ENCODE measurements at regions not wholly inside any gene's neighbourhood (a gene's known extent, or its start where the extent isn't known, plus 50 kb on each side); places are given as distances from the start of the nearest gene placed in this dataset.

DNA sequence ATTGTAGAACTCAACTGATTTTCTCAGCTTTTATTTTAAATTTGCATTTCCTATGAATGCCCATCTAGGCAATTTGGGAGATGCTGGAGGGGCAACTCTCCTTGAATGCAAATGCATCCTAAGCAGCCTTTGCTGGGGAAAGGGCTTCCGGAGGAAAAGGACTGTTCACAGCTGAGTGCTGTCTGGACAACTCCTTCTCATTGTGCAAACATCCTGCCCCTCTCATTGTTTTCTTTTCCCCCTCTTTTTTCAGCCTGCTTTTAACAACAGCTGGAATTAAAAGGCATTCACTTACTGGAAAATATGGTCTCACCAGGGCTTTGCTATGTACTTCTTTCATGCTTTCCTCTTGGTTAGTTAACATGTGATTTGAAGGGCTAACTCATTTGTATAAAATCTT is 397.8 kb downstream of the FUT8 start:
- no peak for ATAC-seq (ENCODE audit: low read depth in 2 of 2)
- Mint-ChIP-seq H3K27ac (peak overlapping the region in 1 of 3 donors; percentile 20), H3K9me3 (peaks cover 0 to 2% (median 0%) of the 10 kb centered on the region in 7 donors)

DNA sequence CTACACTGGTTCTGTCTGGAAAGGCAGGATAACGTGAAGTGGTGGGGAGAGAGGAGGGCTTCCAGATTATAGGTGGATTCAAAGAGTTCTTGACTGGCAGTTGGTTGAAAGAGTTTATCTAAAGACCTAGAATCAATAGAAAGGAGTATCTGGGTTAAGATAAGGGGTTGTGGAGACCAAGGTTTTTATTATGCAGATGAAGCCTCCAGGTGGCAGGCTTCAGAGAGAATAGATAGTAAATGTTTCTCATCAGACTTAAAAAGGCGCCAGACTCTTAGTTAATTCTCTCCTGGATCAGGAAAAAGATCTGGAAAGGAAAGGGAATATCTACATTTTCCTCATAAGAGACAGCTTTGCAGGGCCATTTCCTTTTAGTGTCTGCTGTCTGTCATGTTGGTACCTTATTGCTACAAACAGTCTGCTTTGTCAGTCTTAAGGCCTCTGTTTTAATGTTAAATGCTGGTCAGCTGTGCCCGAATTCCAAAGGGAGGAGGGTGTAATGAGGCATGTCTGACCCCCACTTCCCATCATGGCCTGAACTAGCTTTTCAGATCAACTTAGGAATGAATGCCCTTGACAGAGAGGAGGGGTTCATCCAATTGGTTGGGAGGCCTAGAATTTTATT is 401.3 kb downstream of the FUT8 start:
- no peaks in the 10 kb centered on the region for H3K36me3 ChIP-seq (ENCODE audit: control insufficient read depth, insufficient read depth, low read length)
- peaks cover 0 to 2% (median 0%) of the 10 kb centered on the region in 7 donors for H3K9me3 Mint-ChIP-seq
- ATAC-seq (ENCODE audit: low read depth in 2 of 2) (no peak), DNase-seq (no peak)
- peaks cover 0 to 5% of the 10 kb centered on the region in 2 experiments for H3K9me3 ChIP-seq (ENCODE audit: control insufficient read depth in 2 of 2, low read length in 2 of 2)
- peaks cover 4 to 8% (median 4%) of the 10 kb centered on the region in 4 donors for H3K4me1 Mint-ChIP-seq
- peak overlapping the region in 2 of 3 donors; percentile 3 to 84 for H3K27ac Mint-ChIP-seq
- H3K4me3 ChIP-seq (ENCODE audit: low read depth, low read length), result no peak overlapping the region
- no peaks in the 10 kb centered on the region for H3K4me1 ChIP-seq (ENCODE audit: control insufficient read depth, insufficient read depth, low read length, poor library complexity, severe bottlenecking)
- no peak overlapping the region for H3K27ac ChIP-seq (ENCODE audit: insufficient read depth, low read length, poor library complexity, severe bottlenecking)
- H3K27me3 ChIP-seq (ENCODE audit: control insufficient read depth, insufficient read depth, low read length), result no peaks in the 10 kb centered on the region
- H3K36me3 Mint-ChIP-seq, result no peaks in the 10 kb centered on the region
- H3K4me3 Mint-ChIP-seq, result no peak overlapping the region
- no peaks in the 10 kb centered on the region for H3K27me3 Mint-ChIP-seq

More for the DNA sequence above, 397.8 kb downstream of the FUT8 start:
- H3K4me1 ChIP-seq (ENCODE audit: control insufficient read depth, insufficient read depth, low read length, poor library complexity, severe bottlenecking), result no peaks in the 10 kb centered on the region
- Mint-ChIP-seq H3K4me3 (no peak overlapping the region), H3K27me3 (no peaks in the 10 kb centered on the region), H3K36me3 (no peaks in the 10 kb centered on the region), H3K4me1 (peaks cover 4 to 8% (median 4%) of the 10 kb centered on the region in 4 donors)
- no peak overlapping the region for H3K27ac ChIP-seq (ENCODE audit: insufficient read depth, low read length, poor library complexity, severe bottlenecking)
- DNase-seq, result no peak
- H3K36me3 ChIP-seq (ENCODE audit: control insufficient read depth, insufficient read depth, low read length), result no peaks in the 10 kb centered on the region
- H3K27me3 ChIP-seq (ENCODE audit: control insufficient read depth, insufficient read depth, low read length), result no peaks in the 10 kb centered on the region
- H3K4me3 ChIP-seq (ENCODE audit: low read depth, low read length), result no peak overlapping the region
- peaks cover 7 to 17% of the 10 kb centered on the region in 2 experiments for H3K9me3 ChIP-seq (ENCODE audit: control insufficient read depth in 2 of 2, low read length in 2 of 2)

DNA sequence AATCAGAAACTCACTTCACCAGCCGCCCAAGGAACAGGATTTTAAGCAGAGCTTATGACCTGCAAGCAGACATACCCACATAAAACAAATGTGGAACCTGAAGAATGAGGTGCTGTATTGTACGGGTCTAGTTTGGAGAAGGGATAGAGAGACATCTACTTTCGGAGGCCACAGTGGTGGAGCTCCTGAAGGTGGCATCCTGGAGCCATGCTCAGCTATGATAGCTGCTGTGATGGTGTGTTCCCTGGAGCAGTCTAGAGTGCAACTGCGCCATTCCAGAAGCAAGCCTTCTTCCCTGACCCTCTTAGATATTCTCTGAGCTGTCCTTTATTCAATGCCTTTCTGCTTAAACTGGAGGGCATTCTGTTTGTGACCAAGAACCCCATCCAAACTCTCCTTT is 402.6 kb downstream of the FUT8 start:
- Histone ChIP-seq H3K4me3 (ENCODE audit: low read depth, low read length) (no peak overlapping the region), H3K4me1 (ENCODE audit: control insufficient read depth, insufficient read depth, low read length, poor library complexity, severe bottlenecking) (no peaks in the 10 kb centered on the region), H3K27me3 (ENCODE audit: control insufficient read depth, insufficient read depth, low read length) (no peaks in the 10 kb centered on the region), H3K9me3 (ENCODE audit: control insufficient read depth in 2 of 2, low read length in 2 of 2) (no peaks in the 10 kb centered on the region), H3K36me3 (ENCODE audit: control insufficient read depth, insufficient read depth, low read length) (no peaks in the 10 kb centered on the region), H3K27ac (ENCODE audit: insufficient read depth, low read length, poor library complexity, severe bottlenecking) (no peak overlapping the region)
- Mint-ChIP-seq H3K9me3 (peaks cover 0 to 1% (median 0%) of the 10 kb centered on the region in 7 donors), H3K27me3 (no peaks in the 10 kb centered on the region), H3K27ac (no peak overlapping the region), H3K4me3 (no peak overlapping the region), H3K4me1 (peaks cover 4 to 8% (median 4%) of the 10 kb centered on the region in 4 donors), H3K36me3 (no peaks in the 10 kb centered on the region)
- DNase-seq (peak in 1 of 3 donors; percentile 14), ATAC-seq (ENCODE audit: low read depth in 2 of 2) (peak in 1 of 2 donors; percentile 31)

DNA sequence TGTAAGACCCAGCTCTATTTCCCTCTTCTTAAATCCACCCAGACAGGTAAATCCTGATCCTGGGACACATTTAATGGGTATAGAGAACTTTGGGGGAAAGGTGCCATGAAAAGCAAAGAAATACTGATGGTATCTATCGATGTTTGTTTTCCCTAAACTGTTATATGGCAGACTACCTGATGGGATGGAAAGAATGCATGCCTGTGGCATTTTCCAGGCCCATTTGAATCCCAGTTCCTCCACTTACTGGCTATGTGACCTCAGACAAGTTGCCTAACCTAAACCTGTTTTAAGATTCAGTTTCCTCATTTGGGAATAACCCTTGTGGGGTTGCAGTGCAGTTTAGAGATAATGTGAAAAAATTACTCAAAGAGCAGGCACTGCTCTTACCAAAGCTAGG is 404.5 kb downstream of the FUT8 start:
- no peaks in the 10 kb centered on the region for H3K4me1 ChIP-seq (ENCODE audit: control insufficient read depth, insufficient read depth, low read length, poor library complexity, severe bottlenecking)
- no peak overlapping the region for H3K4me3 ChIP-seq (ENCODE audit: low read depth, low read length)
- Mint-ChIP-seq H3K4me3 (no peak overlapping the region), H3K4me1 (peaks cover 4 to 8% (median 4%) of the 10 kb centered on the region in 4 donors), H3K27me3 (no peaks in the 10 kb centered on the region), H3K36me3 (no peaks in the 10 kb centered on the region), H3K27ac (no peak overlapping the region), H3K9me3 (no peaks in the 10 kb centered on the region)
- H3K9me3 ChIP-seq (ENCODE audit: control insufficient read depth in 2 of 2, low read length in 2 of 2), result no peaks in the 10 kb centered on the region
- ATAC-seq (ENCODE audit: low read depth in 2 of 2) (no peak), DNase-seq (no peak)
- H3K27me3 ChIP-seq (ENCODE audit: control insufficient read depth, insufficient read depth, low read length), result no peaks in the 10 kb centered on the region
- H3K36me3 ChIP-seq (ENCODE audit: control insufficient read depth, insufficient read depth, low read length), result no peaks in the 10 kb centered on the region
- no peak overlapping the region for H3K27ac ChIP-seq (ENCODE audit: insufficient read depth, low read length, poor library complexity, severe bottlenecking)

DNA sequence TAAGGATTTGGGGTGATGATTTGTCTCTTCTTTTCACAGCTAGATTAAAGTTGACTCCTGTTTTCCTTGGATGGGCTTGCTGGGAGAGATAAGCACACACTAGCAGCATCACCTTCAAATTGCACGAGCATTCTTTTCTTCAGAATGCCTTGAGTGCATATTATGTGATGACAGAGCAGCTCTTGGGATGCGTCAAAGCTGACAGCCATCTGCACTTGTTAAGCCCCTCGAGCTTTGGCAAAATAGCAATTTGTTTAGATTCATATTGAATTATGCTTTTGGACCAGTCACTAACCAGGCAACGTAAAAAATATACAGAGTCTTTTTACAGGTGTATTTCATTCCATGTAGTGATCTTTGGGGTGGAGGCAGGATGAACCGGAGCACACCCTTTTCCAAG is 407.0 kb downstream of the FUT8 start:
- Mint-ChIP-seq H3K36me3 (no peaks in the 10 kb centered on the region), H3K4me3 (no peak overlapping the region), H3K9me3 (no peaks in the 10 kb centered on the region), H3K27me3 (no peaks in the 10 kb centered on the region), H3K4me1 (peaks cover 2 to 5% (median 3%) of the 10 kb centered on the region in 4 donors), H3K27ac (no peak overlapping the region)
- Histone ChIP-seq H3K36me3 (ENCODE audit: control insufficient read depth, insufficient read depth, low read length) (no peaks in the 10 kb centered on the region), H3K4me3 (ENCODE audit: low read depth, low read length) (no peak overlapping the region), H3K9me3 (ENCODE audit: control insufficient read depth in 2 of 2, low read length in 2 of 2) (no peaks in the 10 kb centered on the region), H3K27me3 (ENCODE audit: control insufficient read depth, insufficient read depth, low read length) (no peaks in the 10 kb centered on the region), H3K27ac (ENCODE audit: insufficient read depth, low read length, poor library complexity, severe bottlenecking) (no peak overlapping the region), H3K4me1 (ENCODE audit: control insufficient read depth, insufficient read depth, low read length, poor library complexity, severe bottlenecking) (peaks cover 3% of the 10 kb centered on the region)
- ATAC-seq (ENCODE audit: low read depth in 2 of 2) (no peak), DNase-seq (no peak)

DNA sequence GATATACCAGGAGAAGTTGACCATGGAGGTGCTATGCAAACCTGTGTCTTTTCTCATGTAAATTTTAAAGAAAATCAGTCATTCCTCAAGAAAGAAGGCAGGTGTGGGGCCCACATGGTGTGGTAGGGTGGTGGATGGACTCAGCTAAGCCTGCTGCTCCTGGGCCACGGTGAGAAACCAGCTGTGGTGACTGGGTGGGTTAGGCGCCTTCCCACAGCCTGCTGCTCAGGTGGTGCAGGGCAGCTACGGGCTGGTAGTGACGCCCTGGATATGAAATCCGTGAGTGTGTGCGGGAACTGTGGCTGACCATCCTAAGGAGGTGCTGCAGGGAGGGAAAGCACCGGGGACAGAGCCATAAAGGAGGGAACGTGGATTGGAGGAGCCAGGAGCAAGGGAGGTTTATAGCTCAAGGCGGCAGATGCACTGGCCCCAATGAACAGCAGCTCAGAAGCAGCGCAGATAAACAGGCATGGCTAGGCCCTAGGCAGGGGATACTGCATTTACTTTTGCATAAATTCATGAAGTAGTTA is 408.8 kb downstream of the FUT8 start:
- no peak for ATAC-seq (ENCODE audit: low read depth in 2 of 2)
- H3K27me3 ChIP-seq (ENCODE audit: control insufficient read depth, insufficient read depth, low read length), result no peaks in the 10 kb centered on the region

DNA sequence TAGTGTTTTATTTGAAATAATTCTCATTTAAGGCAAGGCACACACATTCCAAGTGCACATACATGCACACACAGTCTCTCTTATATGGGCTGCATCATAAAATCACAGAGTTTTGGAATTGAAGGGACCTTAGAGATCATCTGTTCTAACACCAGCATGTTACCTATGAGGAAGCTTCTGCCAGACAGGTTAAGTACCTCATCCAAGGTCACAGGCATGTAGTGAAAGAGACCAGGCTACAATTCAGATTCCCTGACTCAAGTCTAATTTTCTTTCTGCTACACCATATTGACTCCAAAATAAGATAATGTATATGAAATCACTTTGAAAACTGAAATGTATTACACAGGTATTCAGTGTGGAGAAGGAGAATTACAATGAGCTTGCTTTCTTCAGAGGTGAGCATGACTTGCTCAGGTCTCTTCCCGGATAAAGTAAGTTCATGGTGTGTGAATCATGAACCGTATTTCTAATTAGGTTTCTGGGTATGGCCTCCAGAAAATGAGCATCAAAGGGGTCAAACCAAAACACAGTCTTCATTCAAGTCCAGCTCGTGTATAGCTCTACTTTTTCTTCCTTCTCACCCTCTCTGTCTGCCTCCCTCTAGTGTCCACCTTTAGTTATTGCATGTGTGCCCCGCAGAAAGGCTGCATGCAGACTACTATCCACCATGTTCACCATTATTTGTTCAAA is 411.9 kb downstream of the FUT8 start:
- Mint-ChIP-seq H3K27me3 (no peaks in the 10 kb centered on the region), H3K4me3 (no peak overlapping the region), H3K9me3 (peaks cover 0 to 2% (median 0%) of the 10 kb centered on the region in 7 donors), H3K36me3 (no peaks in the 10 kb centered on the region), H3K27ac (peak overlapping the region in 1 of 3 donors; percentile 11), H3K4me1 (peaks cover 6 to 23% (median 18%) of the 10 kb centered on the region in 4 donors)
- Histone ChIP-seq H3K36me3 (ENCODE audit: control insufficient read depth, insufficient read depth, low read length) (no peaks in the 10 kb centered on the region), H3K4me1 (ENCODE audit: control insufficient read depth, insufficient read depth, low read length, poor library complexity, severe bottlenecking) (peaks cover 7% of the 10 kb centered on the region), H3K4me3 (ENCODE audit: low read depth, low read length) (peak overlapping the region; percentile 15), H3K9me3 (ENCODE audit: control insufficient read depth in 2 of 2, low read length in 2 of 2) (no peaks in the 10 kb centered on the region), H3K27ac (ENCODE audit: insufficient read depth, low read length, poor library complexity, severe bottlenecking) (no peak overlapping the region), H3K27me3 (ENCODE audit: control insufficient read depth, insufficient read depth, low read length) (no peaks in the 10 kb centered on the region)
- peak; percentile 39 to 87 (median 68) for DNase-seq
- peak; percentile 91 for ATAC-seq (ENCODE audit: low read depth in 2 of 2)

More for the DNA sequence above, 408.8 kb downstream of the FUT8 start:
- Mint-ChIP-seq H3K27me3 (no peaks in the 10 kb centered on the region), H3K4me3 (no peak overlapping the region), H3K27ac (no peak overlapping the region), H3K36me3 (no peaks in the 10 kb centered on the region), H3K9me3 (no peaks in the 10 kb centered on the region), H3K4me1 (peaks cover 6 to 14% (median 9%) of the 10 kb centered on the region in 4 donors)
- Histone ChIP-seq H3K27ac (ENCODE audit: insufficient read depth, low read length, poor library complexity, severe bottlenecking) (no peak overlapping the region), H3K4me3 (ENCODE audit: low read depth, low read length) (no peak overlapping the region), H3K9me3 (ENCODE audit: control insufficient read depth in 2 of 2, low read length in 2 of 2) (no peaks in the 10 kb centered on the region), H3K4me1 (ENCODE audit: control insufficient read depth, insufficient read depth, low read length, poor library complexity, severe bottlenecking) (peaks cover 7% of the 10 kb centered on the region), H3K36me3 (ENCODE audit: control insufficient read depth, insufficient read depth, low read length) (no peaks in the 10 kb centered on the region)
- DNase-seq, result no peak

All from CD4-positive, CD25-positive, alpha-beta regulatory T cell (primary cell).